ENCODE measurements at regions not wholly inside any gene's neighbourhood (a gene's known extent, or its start where the extent isn't known, plus 50 kb on each side); places are given as distances from the start of the nearest gene placed in this dataset.

DNA sequence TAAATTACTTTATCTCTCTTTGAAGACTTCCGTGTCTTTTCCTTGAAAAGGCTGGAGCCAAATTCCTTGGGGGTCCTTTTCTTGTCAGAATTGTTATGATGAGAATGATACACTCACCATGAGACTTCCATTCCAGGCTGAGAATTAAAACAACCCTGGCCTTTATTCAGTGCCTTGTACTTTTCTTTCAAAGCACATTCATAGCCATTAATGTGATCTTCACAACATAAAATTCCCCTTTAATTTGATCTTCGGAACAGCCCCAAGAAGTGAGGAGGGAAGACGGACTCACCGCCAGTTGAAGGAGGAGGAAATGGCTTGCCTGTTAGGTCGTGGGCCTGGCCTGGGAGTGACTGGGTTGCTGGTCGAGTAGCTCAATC lies 127.3 kb downstream of the DDX1 start:
- TF ChIP-seq, protein P1, sequence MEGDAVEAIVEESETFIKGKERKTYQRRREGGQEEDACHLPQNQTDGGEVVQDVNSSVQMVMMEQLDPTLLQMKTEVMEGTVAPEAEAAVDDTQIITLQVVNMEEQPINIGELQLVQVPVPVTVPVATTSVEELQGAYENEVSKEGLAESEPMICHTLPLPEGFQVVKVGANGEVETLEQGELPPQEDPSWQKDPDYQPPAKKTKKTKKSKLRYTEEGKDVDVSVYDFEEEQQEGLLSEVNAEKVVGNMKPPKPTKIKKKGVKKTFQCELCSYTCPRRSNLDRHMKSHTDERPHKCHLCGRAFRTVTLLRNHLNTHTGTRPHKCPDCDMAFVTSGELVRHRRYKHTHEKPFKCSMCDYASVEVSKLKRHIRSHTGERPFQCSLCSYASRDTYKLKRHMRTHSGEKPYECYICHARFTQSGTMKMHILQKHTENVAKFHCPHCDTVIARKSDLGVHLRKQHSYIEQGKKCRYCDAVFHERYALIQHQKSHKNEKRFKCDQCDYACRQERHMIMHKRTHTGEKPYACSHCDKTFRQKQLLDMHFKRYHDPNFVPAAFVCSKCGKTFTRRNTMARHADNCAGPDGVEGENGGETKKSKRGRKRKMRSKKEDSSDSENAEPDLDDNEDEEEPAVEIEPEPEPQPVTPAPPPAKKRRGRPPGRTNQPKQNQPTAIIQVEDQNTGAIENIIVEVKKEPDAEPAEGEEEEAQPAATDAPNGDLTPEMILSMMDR (IDR thresholded peaks at IDR 0.05), result no peak
- no peak for TF ChIP-seq POLR2A (IDR thresholded peaks at IDR 0.05)

Data from body of pancreas (tissue), 4 donors.